ENCODE measurements at regions not wholly inside any gene's neighbourhood (a gene's known extent, or its start where the extent isn't known, plus 50 kb on each side); places are given as distances from the start of the nearest gene placed in this dataset.

DNA sequence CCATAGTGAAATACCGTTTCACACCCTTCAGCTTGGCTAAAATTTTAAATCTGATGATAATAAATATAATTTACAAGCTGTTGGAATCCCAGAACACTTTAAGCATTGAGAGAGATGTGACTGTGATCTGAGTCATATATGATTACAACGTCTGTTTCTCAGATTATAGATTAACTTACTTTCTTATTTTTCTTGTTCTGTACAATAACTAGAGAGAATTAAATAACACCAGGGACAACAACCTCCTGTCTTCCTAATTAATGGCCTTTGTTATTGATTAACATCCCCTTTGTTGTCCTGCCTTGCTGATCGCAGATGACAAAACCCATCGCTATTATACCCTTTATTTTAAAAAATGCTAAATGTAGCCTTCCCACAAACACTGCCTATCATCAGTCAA, 87.8 kb upstream of the EZR start:
- H3K27me3 ChIP-seq (replicated peaks), result no peaks in the 10 kb centered on the region
- DNase-seq, result no peak
- no peak overlapping the region for H3K27ac ChIP-seq
- in situ Hi-C loops (cut with HindIII; ENCODE audit: low pct_ligation_motif_present, low sequenced_read_pairs), result no loop called here
- no peak overlapping the region for H3K4me3 ChIP-seq (ENCODE audit: low read depth, low read length)
- no peaks in the 10 kb centered on the region for H3K36me3 ChIP-seq (replicated peaks)
- TF ChIP-seq CTCF (IDR thresholded peaks at IDR 0.05; ENCODE audit: low read depth, low read length, missing control alignments), result no peak

GRCh38 chr6:158905277-158905676, 86.1 kb upstream of the EZR start:
- no peak for DNase-seq
- Histone ChIP-seq H3K36me3 (replicated peaks) (no peaks in the 10 kb centered on the region), H3K27me3 (replicated peaks) (no peaks in the 10 kb centered on the region), H3K27ac (no peak overlapping the region), H3K4me3 (ENCODE audit: low read depth, low read length) (no peak overlapping the region)
- no peak for TF ChIP-seq CTCF (IDR thresholded peaks at IDR 0.05; ENCODE audit: low read depth, low read length, missing control alignments)
- in situ Hi-C loops (cut with HindIII; ENCODE audit: low pct_ligation_motif_present, low sequenced_read_pairs), result no loop called here

DNA sequence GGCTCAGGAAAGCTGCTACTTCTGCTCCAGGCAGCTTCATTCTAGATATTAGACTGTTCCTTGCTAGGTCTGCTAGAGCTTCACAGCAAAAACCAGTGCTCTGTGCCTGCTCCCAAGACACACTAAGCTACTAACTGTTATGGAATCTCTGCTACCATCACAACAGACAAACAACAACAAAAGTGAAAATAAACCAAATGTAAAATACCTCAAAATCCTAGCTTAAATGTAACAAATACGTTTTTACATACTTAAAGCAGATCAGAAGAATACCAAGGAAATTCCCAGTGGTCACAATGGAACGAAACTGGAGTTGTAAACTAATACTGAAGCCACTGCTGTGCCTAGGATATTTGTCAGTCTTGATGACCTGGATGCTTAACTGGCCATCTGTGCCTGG, 84.6 kb upstream of the EZR start:
- H3K36me3 ChIP-seq (replicated peaks), result no peaks in the 10 kb centered on the region
- no peak for DNase-seq
- H3K4me3 ChIP-seq (ENCODE audit: low read depth, low read length), result no peak overlapping the region
- TF ChIP-seq CTCF (IDR thresholded peaks at IDR 0.05; ENCODE audit: low read depth, low read length, missing control alignments), result no peak
- H3K27me3 ChIP-seq (replicated peaks), result no peaks in the 10 kb centered on the region
- in situ Hi-C loops (cut with HindIII; ENCODE audit: low pct_ligation_motif_present, low sequenced_read_pairs), result no loop called here
- H3K27ac ChIP-seq, result no peak overlapping the region

DNA sequence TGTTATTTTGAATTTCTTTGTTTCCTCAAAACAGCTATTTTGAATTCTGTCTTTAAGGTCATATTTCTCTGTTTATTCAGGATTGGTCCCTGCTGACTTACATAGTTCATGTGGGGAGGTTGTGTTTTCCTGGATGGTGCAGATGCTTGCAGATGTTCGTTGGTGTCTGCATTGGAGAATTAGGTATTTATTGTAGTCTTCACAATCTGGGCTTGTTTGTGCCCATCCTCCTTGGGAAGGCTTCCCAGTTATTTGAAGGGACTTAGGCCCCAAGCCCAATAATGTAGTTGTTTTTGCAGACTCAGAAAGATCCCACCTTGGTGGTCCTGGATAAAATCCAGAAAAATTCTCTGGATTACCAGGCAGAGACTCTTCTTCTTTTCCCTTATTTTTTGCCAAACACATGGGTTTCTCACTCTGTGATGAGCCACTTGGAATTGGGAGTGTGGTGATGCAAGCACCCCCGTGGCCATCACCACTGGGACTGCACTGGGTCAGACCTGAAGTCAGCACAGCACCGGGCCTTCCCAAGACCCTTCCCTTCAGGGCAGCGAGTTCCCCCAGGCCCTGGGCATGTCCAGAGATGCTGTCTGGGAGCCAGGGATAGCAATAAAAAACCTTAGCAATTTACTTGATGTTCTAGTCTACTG, 81.6 kb upstream of the EZR start:
- no peaks in the 10 kb centered on the region for H3K36me3 ChIP-seq (replicated peaks)
- in situ Hi-C loops (cut with HindIII; ENCODE audit: low pct_ligation_motif_present, low sequenced_read_pairs), result no loop called here
- no peaks in the 10 kb centered on the region for H3K27me3 ChIP-seq (replicated peaks)
- no peak for DNase-seq
- no peak overlapping the region for H3K4me3 ChIP-seq (ENCODE audit: low read depth, low read length)
- H3K27ac ChIP-seq, result no peak overlapping the region
- no peak for TF ChIP-seq CTCF (IDR thresholded peaks at IDR 0.05; ENCODE audit: low read depth, low read length, missing control alignments)

DNA sequence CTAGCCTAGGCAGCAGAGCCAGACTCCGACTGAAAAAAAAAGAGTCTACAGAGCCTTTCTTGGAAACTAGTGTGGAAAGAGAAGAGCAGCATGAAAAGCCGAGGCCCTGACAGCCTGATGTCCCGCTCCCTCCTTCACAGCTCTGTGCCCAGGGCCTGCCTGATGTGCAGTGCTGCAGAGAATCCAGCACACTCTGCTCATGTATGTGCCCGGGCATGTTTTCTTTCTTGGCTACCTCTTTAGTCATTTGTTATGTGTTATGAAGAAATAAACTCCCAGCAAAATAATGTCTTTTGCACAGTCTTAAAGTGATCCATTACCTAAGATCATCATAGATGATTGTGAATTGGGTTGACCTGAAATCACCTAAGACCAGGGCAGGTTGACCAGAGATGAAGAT, 78.1 kb upstream of the EZR start:
- Histone ChIP-seq H3K4me3 (ENCODE audit: low read depth, low read length) (no peak overlapping the region), H3K27me3 (replicated peaks) (no peaks in the 10 kb centered on the region), H3K27ac (no peak overlapping the region), H3K36me3 (replicated peaks) (no peaks in the 10 kb centered on the region)
- DNase-seq, result no peak
- in situ Hi-C loops (cut with HindIII; ENCODE audit: low pct_ligation_motif_present, low sequenced_read_pairs), result no loop called here
- TF ChIP-seq CTCF (IDR thresholded peaks at IDR 0.05; ENCODE audit: low read depth, low read length, missing control alignments), result no peak

- no peak overlapping the region for H3K27ac ChIP-seq
These were observed 76.5 kb upstream of the EZR start for GRCh38 chr6:158895661-158896060.

More at GRCh38 chr6:158895661-158896060, 76.5 kb upstream of the EZR start:
- no peaks in the 10 kb centered on the region for H3K36me3 ChIP-seq (replicated peaks)
- no peak overlapping the region for H3K4me3 ChIP-seq (ENCODE audit: low read depth, low read length)
- TF ChIP-seq CTCF (IDR thresholded peaks at IDR 0.05; ENCODE audit: low read depth, low read length, missing control alignments), result no peak
- no peaks in the 10 kb centered on the region for H3K27me3 ChIP-seq (replicated peaks)
- in situ Hi-C loops (cut with HindIII; ENCODE audit: low pct_ligation_motif_present, low sequenced_read_pairs), result no loop called here
- DNase-seq, result no peak

Data from brain microvascular endothelial cell (primary cell).